DND-41 (cell line): ENCODE measurements at regions not wholly inside any gene's neighbourhood (a gene's known extent, or its start where the extent isn't known, plus 50 kb on each side); places are given as distances from the start of the nearest gene placed in this dataset.

ENCODE experiments used
- ATAC-seq: fragments of 200-7000 bp; cut with Tn5 transposase; 3 replicates; pipeline ENCODE4 v1.9.1; 2021; ENCODE audit warnings: low read depth; ENCODE audit not compliant: insufficient read depth
- DNase-seq: peaks from one replicate; pipeline ENCODE4 v3.0.0-alpha.2; 2020
- H2AFZ ChIP-seq: 2 replicates; pipeline ENCODE4 v1.6.0; 2012; ENCODE audit warnings: low read depth, low read length
- H3K27ac ChIP-seq: 2 replicates; pipeline ENCODE4 v1.5.1; 2012; ENCODE audit warnings: low read length, inconsistent platforms
- H3K27me3 ChIP-seq: fragments of 200-600 bp; sonication (generic); 2 replicates; pipeline ENCODE4 v1.6.0; 2012; ENCODE audit warnings: low read length, mild to moderate bottlenecking, inconsistent platforms; ENCODE audit not compliant: insufficient read depth, poor library complexity
- H3K36me3 ChIP-seq: 2 replicates; pipeline ENCODE4 v1.5.1; 2012; ENCODE audit warnings: low read length, inconsistent platforms; ENCODE audit not compliant: insufficient read depth
- H3K4me1 ChIP-seq: 2 replicates; pipeline ENCODE4 v1.5.1; 2012; ENCODE audit warnings: mild to moderate bottlenecking, low read length; ENCODE audit not compliant: insufficient read depth
- H3K4me2 ChIP-seq: 2 replicates; pipeline ENCODE4 v1.6.0; 2012; ENCODE audit warnings: mild to moderate bottlenecking, moderate library complexity, low read length, inconsistent platforms; ENCODE audit not compliant: insufficient read depth
- H3K4me3 ChIP-seq, 2 experiments: fragments of 200-600 bp in 1 of 2; shearing (Covaris generic) in 1 of 2; 2 replicates each; pipeline ENCODE4 v1.5.1; 2012 to 2016; ENCODE audit warnings: inconsistent platforms in 2 of 2, low read length in 2 of 2, mild to moderate bottlenecking in 2 of 2, low read depth in 1 of 2, moderate library complexity in 1 of 2
- H3K79me2 ChIP-seq: 2 replicates; pipeline ENCODE4 v1.6.0; 2012; ENCODE audit warnings: low read length, inconsistent platforms; ENCODE audit not compliant: insufficient read depth
- H3K9ac ChIP-seq: 2 replicates; pipeline ENCODE4 v1.6.0; 2012; ENCODE audit warnings: low read depth, mild to moderate bottlenecking, inconsistent platforms, low read length, moderate library complexity
- H3K9me3 ChIP-seq: 2 replicates; pipeline ENCODE4 v1.5.1; 2012; ENCODE audit warnings: low read length, moderate library complexity, mild to moderate bottlenecking, inconsistent platforms; ENCODE audit not compliant: insufficient read depth, severe bottlenecking
- H4K20me1 ChIP-seq: 2 replicates; pipeline ENCODE4 v1.6.0; 2012; ENCODE audit warnings: low read length; ENCODE audit not compliant: insufficient read depth
- EZH2 ChIP-seq: IDR thresholded peaks from 3 replicates; pipeline ENCODE4 v1.6.1; 2012; ENCODE audit warnings: borderline replicate concordance, low read depth, mild to moderate bottlenecking, moderate library complexity, low read length, inconsistent platforms; ENCODE audit not compliant: severe bottlenecking
- TF ChIP-seq, protein P1 (sequence below): IDR thresholded peaks from 2 replicates; pipeline ENCODE4 v1.5.1; 2012; ENCODE audit warnings: borderline replicate concordance, low read length, moderate library complexity, mild to moderate bottlenecking; ENCODE audit not compliant: poor library complexity, severe bottlenecking; ENCODE audit errors: extremely low read depth

DNA sequence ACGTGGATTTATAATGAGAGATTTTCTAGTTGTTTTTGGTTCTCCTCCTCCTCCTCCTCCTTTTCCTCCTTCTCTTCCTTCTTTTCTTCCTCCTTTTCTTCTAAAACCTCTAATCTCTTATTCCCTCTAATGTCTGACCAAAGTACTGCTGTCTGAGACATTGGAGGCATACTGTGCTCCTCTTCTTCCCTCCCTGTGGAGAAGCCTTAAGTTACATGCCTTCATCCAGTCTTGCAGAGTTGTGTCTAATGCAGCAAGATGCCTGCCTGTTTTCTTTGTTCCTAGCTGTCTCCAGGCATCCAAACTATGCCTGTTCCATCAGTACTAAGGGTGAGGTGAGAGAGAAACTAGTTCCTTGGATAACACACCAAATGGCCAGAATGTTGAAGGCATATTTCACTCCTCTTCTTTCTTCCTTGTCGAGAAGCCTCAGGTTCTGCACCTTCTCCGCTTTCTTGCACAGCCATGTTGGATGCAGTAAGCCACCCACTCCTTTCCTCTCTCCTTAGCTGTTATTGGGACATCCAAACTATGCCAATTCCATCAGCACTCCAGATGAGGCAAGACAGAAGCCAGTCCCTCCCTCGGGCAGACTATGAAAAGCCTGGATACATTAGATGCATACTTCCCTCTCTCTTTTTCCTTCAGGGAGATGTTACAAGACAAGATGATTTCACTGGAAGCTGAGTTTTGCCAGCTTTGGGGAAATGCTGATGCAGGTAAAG is 285.7 kb upstream of the TRAM1L1 start:
- no peaks in the 10 kb centered on the region for H3K79me2 ChIP-seq
- H3K9ac ChIP-seq = no peak overlapping the region
- H2AFZ ChIP-seq = peak overlapping the region; percentile 48; the same call in 1 of the 2 replicates
- no peak for ATAC-seq
- no peaks in the 10 kb centered on the region for H3K36me3 ChIP-seq
- no peak for DNase-seq
- H3K27me3 ChIP-seq = no peaks in the 10 kb centered on the region
- H3K27ac ChIP-seq = no peak overlapping the region
- H3K9me3 ChIP-seq = no peaks in the 10 kb centered on the region
- H3K4me1 ChIP-seq = no peaks in the 10 kb centered on the region
- no peak overlapping the region for H3K4me3 ChIP-seq
- no peak for TF ChIP-seq EZH2
- TF ChIP-seq, protein P1, sequence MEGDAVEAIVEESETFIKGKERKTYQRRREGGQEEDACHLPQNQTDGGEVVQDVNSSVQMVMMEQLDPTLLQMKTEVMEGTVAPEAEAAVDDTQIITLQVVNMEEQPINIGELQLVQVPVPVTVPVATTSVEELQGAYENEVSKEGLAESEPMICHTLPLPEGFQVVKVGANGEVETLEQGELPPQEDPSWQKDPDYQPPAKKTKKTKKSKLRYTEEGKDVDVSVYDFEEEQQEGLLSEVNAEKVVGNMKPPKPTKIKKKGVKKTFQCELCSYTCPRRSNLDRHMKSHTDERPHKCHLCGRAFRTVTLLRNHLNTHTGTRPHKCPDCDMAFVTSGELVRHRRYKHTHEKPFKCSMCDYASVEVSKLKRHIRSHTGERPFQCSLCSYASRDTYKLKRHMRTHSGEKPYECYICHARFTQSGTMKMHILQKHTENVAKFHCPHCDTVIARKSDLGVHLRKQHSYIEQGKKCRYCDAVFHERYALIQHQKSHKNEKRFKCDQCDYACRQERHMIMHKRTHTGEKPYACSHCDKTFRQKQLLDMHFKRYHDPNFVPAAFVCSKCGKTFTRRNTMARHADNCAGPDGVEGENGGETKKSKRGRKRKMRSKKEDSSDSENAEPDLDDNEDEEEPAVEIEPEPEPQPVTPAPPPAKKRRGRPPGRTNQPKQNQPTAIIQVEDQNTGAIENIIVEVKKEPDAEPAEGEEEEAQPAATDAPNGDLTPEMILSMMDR = no peak
- no peak overlapping the region for H3K4me2 ChIP-seq
- no peaks in the 10 kb centered on the region for H4K20me1 ChIP-seq

DNA sequence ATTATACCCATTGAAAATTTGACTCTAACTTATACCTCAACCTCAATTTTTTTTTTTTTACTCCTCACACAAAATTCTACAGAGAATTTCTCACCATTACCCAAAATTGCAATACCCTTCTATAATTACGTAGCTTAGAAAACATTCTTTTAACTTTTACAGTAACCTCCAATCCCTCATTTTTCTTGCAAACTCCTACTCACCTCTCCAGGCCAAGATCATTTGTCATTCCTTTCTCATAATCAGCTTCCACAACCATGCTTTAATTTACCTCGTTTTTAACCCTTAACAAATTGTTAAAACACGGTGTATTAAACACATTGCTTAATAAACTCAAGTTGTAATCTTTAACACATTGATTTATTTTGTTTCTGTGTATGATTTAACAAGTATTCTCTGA is 289.7 kb upstream of the TRAM1L1 start:
- Histone ChIP-seq H2AFZ (no peak overlapping the region), H3K9ac (no peak overlapping the region), H3K27me3 (no peaks in the 10 kb centered on the region), H4K20me1 (no peaks in the 10 kb centered on the region), H3K4me1 (no peaks in the 10 kb centered on the region), H3K9me3 (no peaks in the 10 kb centered on the region), H3K4me3 (no peak overlapping the region), H3K4me2 (no peak overlapping the region), H3K79me2 (no peaks in the 10 kb centered on the region), H3K36me3 (no peaks in the 10 kb centered on the region), H3K27ac (no peak overlapping the region)
- ATAC-seq (no peak), DNase-seq (no peak)
- TF ChIP-seq EZH2 = no peak
- TF ChIP-seq, protein P1 = no peak

DNA sequence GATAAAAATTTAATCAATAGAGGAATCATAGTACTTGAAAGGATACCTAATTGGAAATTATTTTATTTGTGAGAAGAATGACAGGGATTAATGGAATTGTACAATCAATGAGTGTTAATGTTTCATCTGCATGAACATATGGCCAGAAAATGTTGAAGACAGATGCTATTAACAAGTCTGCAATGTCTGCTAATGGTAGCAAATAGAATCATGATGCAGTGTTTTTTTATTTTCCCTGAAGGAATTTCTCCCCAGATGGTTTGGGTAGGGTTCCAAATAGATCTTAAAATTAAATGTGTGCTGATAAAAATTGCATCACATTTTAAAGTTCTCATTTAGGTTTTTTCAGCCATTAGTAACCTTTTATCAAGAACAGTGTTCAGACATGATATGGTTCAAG is 291.3 kb upstream of the TRAM1L1 start:
- DNase-seq = no peak
- no peak overlapping the region for H3K4me2 ChIP-seq
- no peak overlapping the region for H2AFZ ChIP-seq
- H3K9ac ChIP-seq = no peak overlapping the region
- ATAC-seq = no peak
- H3K4me1 ChIP-seq = no peaks in the 10 kb centered on the region
- H3K79me2 ChIP-seq = no peaks in the 10 kb centered on the region
- H3K27ac ChIP-seq = no peak overlapping the region
- no peaks in the 10 kb centered on the region for H4K20me1 ChIP-seq
- no peaks in the 10 kb centered on the region for H3K9me3 ChIP-seq
- TF ChIP-seq EZH2 = no peak
- TF ChIP-seq, protein P1 = no peak
- no peaks in the 10 kb centered on the region for H3K27me3 ChIP-seq
- no peak overlapping the region for H3K4me3 ChIP-seq
- H3K36me3 ChIP-seq = no peaks in the 10 kb centered on the region
